CD4-positive, alpha-beta T cell (primary cell): ENCODE measurements at regions not wholly inside any gene's neighbourhood (a gene's known extent, or its start where the extent isn't known, plus 50 kb on each side); places are given as distances from the start of the nearest gene placed in this dataset.

ENCODE experiments used
- ATAC-seq: fragments of 200-7000 bp; cut with Tn5 transposase; one replicate; pipeline ENCODE4 v1.10.0; 2022; ENCODE audit warnings: mild to moderate bottlenecking; ENCODE audit not compliant: poor library complexity
- CTCF ChIA-PET: fragments of 350-600 bp; sonication (Branson Sonifier 250); formaldehyde crosslinking; loops from one replicate; lab custom pipeline; 2021; ENCODE audit warnings: antibody characterized with exemption, inconsistent platforms; lab: Charles Lee
- POLR2A ChIA-PET: fragments of 350-600 bp; sonication (Branson Sonifier 250); formaldehyde crosslinking; loops from one replicate; lab custom pipeline; 2021; ENCODE audit warnings: antibody characterized with exemption, inconsistent platforms; lab: Charles Lee
- DNase-seq, 14 experiments: peaks; one replicate each; pipeline ENCODE4 v3.0.0-alpha.2; 2013 to 2020; ENCODE audit warnings: mixed read lengths in 2 of 14
- H3K27ac ChIP-seq, 2 donors: one replicate each; pipeline versions ENCODE4 v1.5.1 to v1.7.0; 2013; ENCODE audit warnings: low read length in 2 of 2, low read depth in 1 of 2, mild to moderate bottlenecking in 1 of 2
- H3K27me3 ChIP-seq, 2 experiments: 1 replicate in 1 of 2; 2 replicates in 1 of 2; pipeline versions ENCODE4 v1.6.1 to v1.7.0; 2013; ENCODE audit warnings: low read length in 2 of 2, control low read depth in 1 of 2, mild to moderate bottlenecking in 1 of 2, moderate library complexity in 1 of 2; ENCODE audit not compliant: insufficient read depth in 2 of 2, control insufficient read depth in 1 of 2
- H3K36me3 ChIP-seq: one replicate; pipeline ENCODE4 v1.6.1; 2013; ENCODE audit warnings: low read length, control low read depth; ENCODE audit not compliant: insufficient read depth
- H3K4me1 ChIP-seq: one replicate; pipeline ENCODE4 v1.6.1; 2013; ENCODE audit warnings: low read length, control low read depth; ENCODE audit not compliant: insufficient read depth
- H3K4me3 ChIP-seq: one replicate; pipeline ENCODE4 v1.5.1; 2013; ENCODE audit warnings: mild to moderate bottlenecking, low read length, moderate library complexity
- H3K9me3 ChIP-seq, 2 experiments: 1 replicate in 1 of 2; 2 replicates in 1 of 2; pipeline versions ENCODE4 v1.6.1 to v1.7.0; 2013; ENCODE audit warnings: low read length in 2 of 2, mild to moderate bottlenecking in 2 of 2, control low read depth in 1 of 2, moderate library complexity in 1 of 2; ENCODE audit not compliant: control insufficient read depth in 1 of 2, insufficient read depth in 1 of 2
- H3K27ac Mint-ChIP-seq: one replicate; pipeline ENCODE4 v1.8.0; 2020; ENCODE audit warnings: mixed read lengths
- H3K27me3 Mint-ChIP-seq: one replicate; pipeline ENCODE4 v1.8.0; 2021; ENCODE audit warnings: mixed read lengths
- H3K36me3 Mint-ChIP-seq: one replicate; pipeline ENCODE4 v1.8.0; 2021; ENCODE audit warnings: low read depth, mixed read lengths
- H3K4me1 Mint-ChIP-seq: one replicate; pipeline ENCODE4 v1.8.0; 2021; ENCODE audit warnings: low read depth, mixed read lengths
- H3K4me3 Mint-ChIP-seq: one replicate; pipeline ENCODE4 v1.8.0; 2020; ENCODE audit warnings: mild to moderate bottlenecking, mixed read lengths
- H3K9me3 Mint-ChIP-seq: one replicate; pipeline ENCODE4 v1.8.0; 2020; ENCODE audit warnings: mixed read lengths
- CTCF ChIP-seq: fragments of 200-600 bp; IDR thresholded peaks from one replicate; pipeline ENCODE4 v1.8.0; 2022; ENCODE audit warnings: antibody characterized with exemption, mild to moderate bottlenecking
- intact Hi-C, 2 experiments: fragments of 100-400 bp; cut with DNase I in 1 of 2; cut with micrococcal nuclease in 1 of 2; formaldehyde crosslinking; loops; one replicate each; pipeline versions ENCODE4 v1.15.1 to v1.9.0; 2023 to 2025; cut with DNase I, micrococcal nuclease

- POLR2A ChIA-PET, result no interaction called here
- DNase-seq (peak in 2 of 14 experiments; percentile 35 to 48), ATAC-seq (no peak)
- Mint-ChIP-seq H3K4me3 (no peak overlapping the region), H3K9me3 (no peaks in the 10 kb centered on the region), H3K27me3 (peaks cover 16% of the 10 kb centered on the region), H3K4me1 (peaks cover 8% of the 10 kb centered on the region), H3K36me3 (no peaks in the 10 kb centered on the region), H3K27ac (no peak overlapping the region)
- H3K4me3 ChIP-seq, result no peak overlapping the region
- no peaks in the 10 kb centered on the region for H3K36me3 ChIP-seq
- H3K27me3 ChIP-seq, result no peaks in the 10 kb centered on the region
- no peak overlapping the region for H3K27ac ChIP-seq
- peaks cover 9% of the 10 kb centered on the region for H3K4me1 ChIP-seq
- CTCF ChIA-PET, result no interaction called here
- no peaks in the 10 kb centered on the region for H3K9me3 ChIP-seq
- intact Hi-C loops, result loop anchor here in 1 of 2 experiments (5.0 kb wide), 1 partner anchor 323 kb away; the partner anchor contains the start of gene ADISSP
- TF ChIP-seq CTCF, result no peak
Measured at GRCh38 chr20:4089756-4090487, 58.7 kb upstream of the SMOX start.

GRCh38 chr20:4088766-4089165, 59.9 kb upstream of the SMOX start:
- Histone ChIP-seq H3K4me3 (no peak overlapping the region), H3K27ac (no peak overlapping the region), H3K36me3 (no peaks in the 10 kb centered on the region), H3K4me1 (peaks cover 20% of the 10 kb centered on the region), H3K27me3 (no peaks in the 10 kb centered on the region), H3K9me3 (no peaks in the 10 kb centered on the region)
- no peaks in the 10 kb centered on the region for H3K36me3 Mint-ChIP-seq
- ChIA-PET POLR2A (no interaction called here), CTCF (no interaction called here)
- no peak overlapping the region for H3K27ac Mint-ChIP-seq
- peaks cover 11% of the 10 kb centered on the region for H3K27me3 Mint-ChIP-seq
- H3K4me3 Mint-ChIP-seq, result no peak overlapping the region
- no peaks in the 10 kb centered on the region for H3K9me3 Mint-ChIP-seq
- DNase-seq (no peak), ATAC-seq (no peak)
- peaks cover 18% of the 10 kb centered on the region for H3K4me1 Mint-ChIP-seq
- TF ChIP-seq CTCF, result no peak
- intact Hi-C loops, result loop anchor here in 1 of 2 experiments (5.0 kb wide), 1 partner anchor 321 kb away; the partner anchor contains the start of gene ADISSP

- DNase-seq, result no peak
- no peak for ATAC-seq
- no peaks in the 10 kb centered on the region for H3K9me3 ChIP-seq
- no peak overlapping the region for H3K27ac ChIP-seq
- H3K4me1 ChIP-seq, result peaks cover 29% of the 10 kb centered on the region
- intact Hi-C loops, result loop anchor here in 1 of 2 experiments (5.0 kb wide), 1 partner anchor 321 kb away; the partner anchor contains the start of gene ADISSP
- no peak overlapping the region for H3K27ac Mint-ChIP-seq
- H3K4me1 Mint-ChIP-seq, result peaks cover 22% of the 10 kb centered on the region
- ChIA-PET POLR2A (no interaction called here), CTCF (no interaction called here)
- H3K36me3 ChIP-seq, result no peaks in the 10 kb centered on the region
- no peak overlapping the region for H3K4me3 ChIP-seq
- no peaks in the 10 kb centered on the region for H3K36me3 Mint-ChIP-seq
- no peaks in the 10 kb centered on the region for H3K27me3 ChIP-seq
- no peak for TF ChIP-seq CTCF
- H3K9me3 Mint-ChIP-seq, result no peaks in the 10 kb centered on the region
- H3K4me3 Mint-ChIP-seq, result no peak overlapping the region
- H3K27me3 Mint-ChIP-seq, result peaks cover 5% of the 10 kb centered on the region
Measured at GRCh38 chr20:4087923-4088322, 60.7 kb upstream of the SMOX start.
